GM18507 (cell line): ENCODE measurements at regions not wholly inside any gene's neighbourhood (a gene's known extent, or its start where the extent isn't known, plus 50 kb on each side); places are given as distances from the start of the nearest gene placed in this dataset.
"Not testable (repeated sequence)": the region's sequence is repeated elsewhere in the genome, so short reads cannot be mapped to it uniquely, and the experiment has no call there.

Source experiments
- DNase-seq: peaks from one replicate; pipeline ENCODE4 v3.0.0; 2011; ENCODE audit warnings: low read depth; ENCODE audit not compliant: insufficient read length; ENCODE audit errors: extremely low spot score
- FAIRE-seq: peaks from 2 replicates; lab custom pipeline; 2011; peaks lifted over from hg19 to GRCh38; lab: Jason Lieb, UNC

GRCh38 chrX:12026481-12026880, 111.8 kb upstream of the FRMPD4 start:
- DNase-seq: no peak
- FAIRE-seq: no peak

- DNase-seq (no peak), FAIRE-seq (no peak)
These were observed 106.2 kb upstream of the FRMPD4 start for GRCh38 chrX:12032082-12032481.

DNA sequence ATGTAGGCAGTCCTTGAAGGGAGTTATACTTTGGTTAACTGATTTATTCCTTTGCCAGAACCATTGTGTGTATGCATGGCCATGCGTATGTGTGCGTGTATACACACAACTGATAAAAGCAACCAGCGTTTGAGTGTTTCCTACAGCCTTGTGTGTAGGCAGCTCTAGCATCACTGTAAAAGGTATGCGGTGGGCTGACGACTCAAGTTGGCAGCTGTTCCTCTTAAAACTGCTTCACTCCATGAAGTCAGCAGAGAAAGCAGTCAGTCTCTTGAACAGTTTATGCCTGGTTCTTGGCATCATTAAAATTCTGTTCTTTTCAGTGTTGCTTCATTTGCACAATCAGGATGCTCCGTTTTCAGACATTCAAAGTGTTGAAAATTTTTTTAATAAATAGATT, 103.5 kb upstream of the FRMPD4 start:
- DNase-seq (no peak), FAIRE-seq (no peak)

DNA sequence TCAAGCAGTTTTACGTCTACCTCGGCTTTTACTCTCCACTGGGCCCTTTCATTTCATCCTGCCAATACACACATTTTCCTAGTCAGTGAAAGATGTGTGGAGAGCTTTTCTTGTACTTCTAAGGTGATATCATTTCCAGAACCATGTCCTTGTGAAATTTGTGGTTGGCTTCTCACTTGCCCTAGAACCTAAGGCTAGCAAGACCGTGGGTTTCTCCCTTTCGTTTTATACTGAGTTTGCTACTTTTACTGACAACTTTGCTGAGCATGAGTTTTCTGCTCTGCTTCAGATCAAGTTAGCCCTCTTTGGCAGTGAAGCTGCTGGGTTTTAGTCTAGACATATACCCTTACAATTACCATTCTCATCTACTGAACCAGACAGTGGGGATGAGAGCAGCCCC, 95.7 kb upstream of the FRMPD4 start:
- FAIRE-seq: no peak
- no peak for DNase-seq

DNA sequence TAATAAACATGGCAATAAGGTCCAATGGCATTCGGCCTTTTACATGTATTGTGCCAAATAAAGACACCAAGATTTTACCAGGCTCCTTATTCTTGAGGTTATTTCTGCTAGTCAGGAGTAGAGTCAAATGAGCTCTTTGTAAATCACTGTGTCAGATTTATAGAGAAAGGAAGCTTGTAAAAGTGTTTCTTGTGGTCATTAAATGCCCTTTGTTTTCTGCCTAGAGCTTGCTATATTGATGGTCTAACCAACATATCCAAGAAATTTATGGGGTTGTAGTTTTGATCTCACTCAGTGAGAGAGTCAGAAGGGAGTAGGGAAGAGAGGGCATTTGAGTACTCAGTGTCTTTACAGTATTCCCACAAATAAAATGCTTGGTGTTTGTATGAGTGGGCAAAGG, 86.2 kb upstream of the FRMPD4 start:
- DNase-seq: no peak

GRCh38 chrX:12058087-12058486, 80.2 kb upstream of the FRMPD4 start:
- DNase-seq (no peak), FAIRE-seq (no peak)

More for the DNA sequence above, 86.2 kb upstream of the FRMPD4 start:
- no peak for FAIRE-seq

DNA sequence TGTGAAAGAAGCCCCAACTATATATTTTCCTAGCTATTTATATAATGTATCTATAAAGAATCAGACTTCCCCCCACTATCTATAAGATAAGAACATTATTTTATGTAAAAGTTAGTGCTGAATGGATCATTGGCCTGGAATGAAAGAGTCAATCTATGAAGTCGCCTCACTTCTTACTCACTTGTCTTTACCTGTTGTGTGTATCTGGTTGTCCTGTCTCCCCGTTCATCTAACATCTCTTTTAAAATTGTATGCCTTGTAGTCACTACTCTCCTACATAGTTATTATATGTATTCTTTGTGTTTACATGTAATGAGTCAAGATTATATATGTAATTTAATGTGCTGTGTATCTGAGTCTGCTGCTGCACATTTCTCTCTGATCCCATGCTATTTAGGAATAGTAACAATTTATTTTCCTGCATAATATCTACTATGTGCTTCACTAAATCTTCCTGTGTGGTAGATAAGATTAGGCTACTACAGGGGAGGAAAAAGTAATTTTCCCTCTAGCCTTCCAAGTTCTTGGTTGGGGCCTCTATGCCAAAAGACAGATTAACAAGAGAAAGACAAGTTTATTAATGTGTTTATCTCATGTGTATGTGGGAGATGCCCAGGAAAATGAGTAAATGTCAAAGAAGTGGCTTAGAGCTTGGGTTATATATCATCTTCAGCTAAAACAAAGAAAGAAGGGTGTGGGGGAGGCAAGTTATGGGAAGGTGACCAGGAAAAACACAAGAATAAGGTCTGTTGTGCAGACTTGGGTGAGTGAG, 77.6 kb upstream of the FRMPD4 start:
- FAIRE-seq (no peak), DNase-seq (no peak)

DNA sequence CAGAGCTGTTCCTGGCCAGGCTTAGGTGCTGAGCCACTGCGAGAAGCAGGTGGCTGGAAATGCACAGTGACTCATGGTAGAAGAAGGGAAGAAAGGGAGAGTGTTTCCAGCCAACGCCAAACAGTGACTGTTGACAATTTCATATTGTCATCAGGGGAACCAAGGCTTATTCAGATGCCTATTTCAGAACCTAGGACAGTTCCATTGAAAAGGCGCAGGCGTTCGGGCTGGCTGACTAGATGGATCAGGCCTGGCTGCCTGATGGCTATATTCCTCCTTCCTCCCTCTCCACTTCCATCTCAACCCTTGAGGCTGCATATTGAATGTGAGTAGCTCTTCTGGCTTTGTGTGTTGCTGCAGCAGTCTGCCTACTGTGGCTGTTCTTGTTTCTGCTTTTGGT, 73.0 kb upstream of the FRMPD4 start:
- DNase-seq (no peak), FAIRE-seq (no peak)

DNA sequence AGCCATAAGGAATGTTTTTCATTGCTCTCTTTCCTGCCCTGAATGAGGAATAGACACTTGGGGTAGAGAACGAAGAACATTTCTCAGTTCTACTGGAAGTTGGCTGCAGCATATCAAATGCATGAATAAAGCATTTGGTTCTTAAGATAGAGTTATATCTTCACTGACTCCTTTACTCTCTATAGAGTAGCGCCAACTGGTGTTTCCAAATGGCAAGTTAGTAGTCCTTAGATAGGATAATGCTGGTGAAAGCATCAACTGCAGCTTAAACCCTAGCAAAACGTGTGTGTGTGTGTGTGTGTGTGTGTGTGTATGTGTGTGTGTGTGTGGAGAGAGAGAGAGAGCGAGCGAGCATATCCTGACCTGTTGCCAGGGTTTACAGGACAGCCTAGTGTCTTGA, 62.2 kb upstream of the FRMPD4 start:
- FAIRE-seq (no peak), DNase-seq (no peak)

DNA sequence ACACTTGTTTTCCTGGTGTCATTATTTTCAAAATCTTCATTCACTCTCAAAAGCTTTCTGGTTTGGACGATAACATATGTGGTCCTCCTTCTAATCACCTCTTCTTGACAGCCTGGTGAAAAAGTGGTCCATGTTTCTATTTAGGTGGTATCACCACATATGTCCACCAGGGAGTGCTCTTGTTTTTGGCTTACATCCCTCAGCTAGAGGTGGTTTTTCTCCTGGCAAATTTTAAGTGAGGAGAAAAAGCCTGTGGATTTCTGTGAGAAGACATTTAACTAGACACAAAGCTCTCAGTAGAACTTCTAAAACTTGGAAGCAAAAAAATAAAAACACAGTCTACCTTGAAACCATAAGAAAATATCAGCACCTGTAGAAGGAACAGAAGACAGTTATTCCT, 58.0 kb upstream of the FRMPD4 start:
- no peak for DNase-seq
- FAIRE-seq: no peak

DNA sequence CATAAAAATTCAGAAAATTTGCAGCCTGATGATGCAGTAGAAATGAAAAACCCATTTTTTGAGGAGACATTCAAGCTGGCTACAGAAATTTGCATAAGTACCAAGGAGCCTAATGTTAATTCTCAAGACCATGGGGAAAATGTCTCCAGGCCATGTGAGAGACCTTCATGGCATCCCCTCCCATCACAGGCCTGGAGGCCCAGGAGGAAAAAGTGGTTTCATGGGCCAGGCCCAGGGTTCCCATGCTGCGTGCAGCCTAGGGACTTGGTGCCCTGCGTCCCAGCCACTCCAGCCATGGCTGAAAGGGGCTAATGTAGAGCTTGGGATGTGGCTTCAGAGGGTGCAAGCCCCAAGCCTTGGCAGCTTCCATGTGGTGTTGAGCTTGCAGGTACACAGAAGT, 55.3 kb upstream of the FRMPD4 start:
- FAIRE-seq, DNase-seq: not testable (repeated sequence)
